GM18861 (cell line): ENCODE measurements at regions not wholly inside any gene's neighbourhood (a gene's known extent, or its start where the extent isn't known, plus 50 kb on each side); places are given as distances from the start of the nearest gene placed in this dataset.
"Not testable (repeated sequence)": the region's sequence is repeated elsewhere in the genome, so short reads cannot be mapped to it uniquely, and the experiment has no call there.

Experiments used
- ATAC-seq: cut with Tn5 transposase; IDR thresholded peaks from one replicate; pipeline ENCODE4 v1.9.1; 2021; ENCODE audit not compliant: unreplicated experiment

GRCh38 chr1:79177844-79178243, 171.3 kb upstream of the ADGRL4 start:
- ATAC-seq = no peak

- ATAC-seq = no peak
These were observed 154.5 kb upstream of the ADGRL4 start for GRCh38 chr1:79161077-79161476.

GRCh38 chr1:79155991-79156390, 149.5 kb upstream of the ADGRL4 start:
- no peak for ATAC-seq

GRCh38 chr1:79151006-79151796, 144.7 kb upstream of the ADGRL4 start:
- ATAC-seq = no peak

- ATAC-seq = no peak
These were observed 144.0 kb upstream of the ADGRL4 start for GRCh38 chr1:79150576-79150975.

- not testable (repeated sequence) for ATAC-seq
These were observed 131.7 kb upstream of the ADGRL4 start for GRCh38 chr1:79138227-79138626.

- no peak for ATAC-seq
These were observed 127.3 kb upstream of the ADGRL4 start for GRCh38 chr1:79133774-79134364.

- ATAC-seq = no peak
These were observed 125.1 kb upstream of the ADGRL4 start for GRCh38 chr1:79131626-79132025.

GRCh38 chr1:79129914-79130313, 123.4 kb upstream of the ADGRL4 start:
- no peak for ATAC-seq

GRCh38 chr1:79128722-79129121, 122.2 kb upstream of the ADGRL4 start:
- no peak for ATAC-seq

GRCh38 chr1:79124756-79125155, 118.2 kb upstream of the ADGRL4 start:
- ATAC-seq = no peak

GRCh38 chr1:79122521-79122920, 116.0 kb upstream of the ADGRL4 start:
- ATAC-seq = no peak

- ATAC-seq = no peak
These were observed 110.8 kb upstream of the ADGRL4 start for GRCh38 chr1:79117376-79117775.

GRCh38 chr1:79113836-79114235, 107.3 kb upstream of the ADGRL4 start:
- ATAC-seq = no peak

GRCh38 chr1:79110749-79111148, 104.2 kb upstream of the ADGRL4 start:
- ATAC-seq = no peak

GRCh38 chr1:79109445-79109844, 102.9 kb upstream of the ADGRL4 start:
- no peak for ATAC-seq

GRCh38 chr1:79105500-79105899, 99.0 kb upstream of the ADGRL4 start:
- ATAC-seq = no peak

GRCh38 chr1:79104617-79105016, 98.1 kb upstream of the ADGRL4 start:
- no peak for ATAC-seq

GRCh38 chr1:79100385-79100784, 93.9 kb upstream of the ADGRL4 start:
- ATAC-seq = no peak

GRCh38 chr1:79090985-79091384, 84.5 kb upstream of the ADGRL4 start:
- no peak for ATAC-seq

GRCh38 chr1:79089946-79090345, 83.4 kb upstream of the ADGRL4 start:
- no peak for ATAC-seq

- no peak for ATAC-seq
These were observed 75.7 kb upstream of the ADGRL4 start for GRCh38 chr1:79082233-79082632.

GRCh38 chr1:79079770-79080169, 73.2 kb upstream of the ADGRL4 start:
- ATAC-seq = no peak
